Neural progenitor cell (in vitro differentiated cells): ENCODE measurements at regions not wholly inside any gene's neighbourhood (a gene's known extent, or its start where the extent isn't known, plus 50 kb on each side); places are given as distances from the start of the nearest gene placed in this dataset. TPM values are rescaled to one million over a fixed set of nuclear protein-coding genes. Genes with fewer than 3 reads are reported as not detected.
A peak's percentile ranks its signal among the peaks of the same experiment; 100 is the strongest.

Source experiments
- DNase-seq: peaks from one replicate; pipeline ENCODE4 v3.0.0-alpha.2; 2016; ENCODE audit warnings: low spot score
- H2AFZ ChIP-seq: fragments of 200-600 bp; sonication (generic); replicated peaks from 2 replicates; pipeline ENCODE4 v1.6.1; 2016; ENCODE audit warnings: antibody characterized with exemption
- H3F3A ChIP-seq: fragments of 200-600 bp; sonication (generic); 2 replicates; pipeline ENCODE4 v1.6.1; 2016; ENCODE audit warnings: antibody characterized with exemption, low read depth
- H3K27ac ChIP-seq: fragments of 200-600 bp; sonication (generic); 2 replicates; pipeline ENCODE4 v1.5.1; 2016; ENCODE audit warnings: mild to moderate bottlenecking
- H3K27me3 ChIP-seq: fragments of 200-600 bp; sonication (generic); 2 replicates; pipeline ENCODE4 v1.6.1; 2016; ENCODE audit warnings: mild to moderate bottlenecking, moderate library complexity
- H3K36me3 ChIP-seq: fragments of 200-600 bp; sonication (generic); 2 replicates; pipeline ENCODE4 v1.5.1; 2016
- H3K4me1 ChIP-seq: fragments of 200-600 bp; sonication (generic); 2 replicates; pipeline ENCODE4 v1.6.1; 2016; ENCODE audit warnings: mixed run types
- H3K4me2 ChIP-seq: fragments of 200-600 bp; sonication (generic); 2 replicates; pipeline ENCODE4 v1.6.1; 2016
- H3K4me3 ChIP-seq: fragments of 200-600 bp; sonication (generic); 2 replicates; pipeline ENCODE4 v1.5.1; 2016
- H3K79me2 ChIP-seq: fragments of 200-600 bp; sonication (generic); 2 replicates; pipeline ENCODE4 v1.6.1; 2016; ENCODE audit warnings: low read depth
- H3K9ac ChIP-seq: fragments of 200-600 bp; sonication (generic); 2 replicates; pipeline ENCODE4 v1.6.1; 2016
- H3K9me3 ChIP-seq: fragments of 200-600 bp; sonication (generic); 2 replicates; pipeline ENCODE4 v1.5.1; 2016; ENCODE audit warnings: low read depth
- H4K20me1 ChIP-seq: fragments of 200-600 bp; sonication (generic); 2 replicates; pipeline ENCODE4 v1.6.1; 2016; ENCODE audit warnings: low read depth
- H3K27ac Mint-ChIP-seq: 3 replicates; pipeline ENCODE4 v1.8.0; 2021; ENCODE audit warnings: mixed read lengths
- H3K27me3 Mint-ChIP-seq: 2 replicates; pipeline ENCODE4 v1.8.0; 2022; ENCODE audit warnings: low read depth, mild to moderate bottlenecking, inconsistent platforms, moderate library complexity, mixed read lengths; ENCODE audit not compliant: insufficient read depth
- H3K36me3 Mint-ChIP-seq: 3 replicates; pipeline ENCODE4 v1.8.0; 2021; ENCODE audit warnings: mixed read lengths
- H3K4me1 Mint-ChIP-seq: 3 replicates; pipeline ENCODE4 v1.8.0; 2021; ENCODE audit warnings: mixed read lengths
- H3K4me3 Mint-ChIP-seq: 3 replicates; pipeline ENCODE4 v1.8.0; 2021; ENCODE audit warnings: mild to moderate bottlenecking, moderate library complexity, mixed read lengths
- H3K9me3 Mint-ChIP-seq: 3 replicates; pipeline ENCODE4 v1.8.0; 2020; ENCODE audit warnings: mixed read lengths
- EZH2 ChIP-seq: fragments of 200-600 bp; sonication (generic); IDR thresholded peaks from 2 replicates; pipeline ENCODE4 v1.6.1; 2017; ENCODE audit warnings: antibody characterized with exemption, mild to moderate bottlenecking, moderate library complexity
- EZH2phosphoT487 ChIP-seq: fragments of 200-600 bp; sonication (generic); IDR thresholded peaks from 2 replicates; pipeline ENCODE4 v1.6.1; 2017; ENCODE audit warnings: antibody characterized with exemption
- small RNA-seq: library from RNA; depleted of rRNA; stranded (forward); fragments of <200 nt; gene quantifications from one replicate; pipeline ENCODE3, GENCODE V24; 2015

DNA sequence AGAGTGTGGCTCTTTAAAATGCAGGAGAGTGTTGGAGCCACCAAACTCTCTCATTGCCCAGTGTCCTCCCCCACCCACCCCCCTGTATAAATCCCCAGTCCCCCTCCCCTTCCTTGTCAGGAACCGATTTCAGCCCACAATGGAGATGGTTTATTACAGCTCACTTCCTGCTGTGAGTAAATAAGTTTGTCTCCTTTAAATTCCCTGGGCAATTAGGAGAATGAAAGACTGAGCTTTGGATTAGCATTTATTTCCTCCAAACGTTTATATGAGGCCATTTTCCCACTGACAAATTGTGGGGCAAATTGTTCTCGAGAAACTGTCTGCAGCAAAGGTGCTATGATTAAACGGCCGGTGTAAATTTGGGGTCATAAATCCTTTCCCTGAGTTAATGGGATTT is 128.8 kb downstream of the DHX35 start:
- no peaks in the 10 kb centered on the region for H3K36me3 Mint-ChIP-seq
- H3K4me1 Mint-ChIP-seq, result peaks cover 31% of the 10 kb centered on the region
- no peak overlapping the region for H3K4me3 ChIP-seq
- H3K4me3 Mint-ChIP-seq, result no peak overlapping the region
- peak; percentile 76 for DNase-seq
- peaks cover 5% of the 10 kb centered on the region for H3K9me3 Mint-ChIP-seq
- H3K79me2 ChIP-seq, result no peaks in the 10 kb centered on the region
- peak overlapping the region; percentile 62 for H3K4me2 ChIP-seq
- no peak overlapping the region for H3K9ac ChIP-seq
- no peaks in the 10 kb centered on the region for H3K36me3 ChIP-seq
- TF ChIP-seq EZH2phosphoT487 (peak; percentile 72), EZH2 (no peak)
- H3K27ac Mint-ChIP-seq, result no peak overlapping the region
- H3F3A ChIP-seq, result peaks cover 41% of the 10 kb centered on the region
- H2AFZ ChIP-seq, result no peak overlapping the region
- no peaks in the 10 kb centered on the region for H3K9me3 ChIP-seq
- H3K27me3 Mint-ChIP-seq, result peaks cover 12% of the 10 kb centered on the region
- peaks cover 58% of the 10 kb centered on the region for H3K4me1 ChIP-seq
- H3K27ac ChIP-seq, result peak overlapping the region; percentile 83
- no peaks in the 10 kb centered on the region for H4K20me1 ChIP-seq
- H3K27me3 ChIP-seq, result no peaks in the 10 kb centered on the region

- Mint-ChIP-seq H3K36me3 (no peaks in the 10 kb centered on the region), H3K9me3 (peaks cover 5% of the 10 kb centered on the region), H3K27ac (no peak overlapping the region), H3K4me3 (no peak overlapping the region), H3K4me1 (peaks cover 31% of the 10 kb centered on the region), H3K27me3 (peaks cover 12% of the 10 kb centered on the region)
- no peak overlapping the region for H2AFZ ChIP-seq
- H3K27me3 ChIP-seq, result no peaks in the 10 kb centered on the region
- DNase-seq, result no peak
- no peak overlapping the region for H3K4me3 ChIP-seq
- H3K36me3 ChIP-seq, result no peaks in the 10 kb centered on the region
- H3K9me3 ChIP-seq, result no peaks in the 10 kb centered on the region
- no peak overlapping the region for H3K27ac ChIP-seq
- H3K4me2 ChIP-seq, result no peak overlapping the region
- no peaks in the 10 kb centered on the region for H4K20me1 ChIP-seq
- no peak for TF ChIP-seq EZH2
- TF ChIP-seq EZH2phosphoT487, result no peak
- H3K4me1 ChIP-seq, result peaks cover 51% of the 10 kb centered on the region
- no peaks in the 10 kb centered on the region for H3K79me2 ChIP-seq
- H3F3A ChIP-seq, result peaks cover 39% of the 10 kb centered on the region
- no peak overlapping the region for H3K9ac ChIP-seq
Observed at GRCh38 chr20:39089797-39090196, 127.7 kb downstream of the DHX35 start.

Small RNA genes lying in the stretch of these regions (small RNA-seq; reads per million reads assigned to genes)
- gene RN7SL680P, result not detected
